ENCODE measurements at regions not wholly inside any gene's neighbourhood (a gene's known extent, or its start where the extent isn't known, plus 50 kb on each side); places are given as distances from the start of the nearest gene placed in this dataset.

DNA sequence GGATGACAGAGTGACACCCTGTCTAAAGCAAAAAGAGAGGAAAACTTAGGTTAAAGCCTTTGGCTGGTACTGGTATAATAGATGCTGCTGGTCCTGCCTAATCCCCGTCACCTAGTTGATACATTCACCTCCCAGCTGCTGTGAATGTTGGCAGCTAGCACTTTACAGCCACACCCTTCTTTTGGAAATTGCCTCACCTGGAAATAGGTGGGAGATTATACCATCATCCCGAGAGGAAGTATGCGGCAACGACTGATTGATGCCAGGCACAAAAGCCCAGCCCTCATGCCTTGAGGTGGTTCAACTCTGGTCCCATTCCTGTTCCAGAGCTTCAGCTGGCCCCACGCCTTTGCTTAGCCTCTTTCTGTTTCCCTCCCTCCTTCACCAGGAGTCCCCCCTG lies 53.2 kb upstream of the SIAH1 start:
- dilution Hi-C loops (cut with MboI; ENCODE audit: extremely low pct_ligation_motif_present, low sequenced_read_pairs), result no loop called here
- no peak overlapping the region for H3K27ac ChIP-seq (ENCODE audit: insufficient read depth, low read depth, low read length)
- H3K27me3 ChIP-seq (ENCODE audit: control insufficient read depth in 2 of 2, insufficient read depth in 2 of 2, low read length in 2 of 2), result no peaks in the 10 kb centered on the region
- H3K4me3 ChIP-seq (replicated peaks in 1 of 3; ENCODE audit: insufficient read depth in 1 of 3, low read depth in 1 of 3, low read length in 3 of 3), result no peak overlapping the region
- H3K9ac ChIP-seq (replicated peaks; ENCODE audit: extremely low read depth, insufficient read depth, low read length), result no peak overlapping the region
- H3K9me3 ChIP-seq (replicated peaks; ENCODE audit: control insufficient read depth, insufficient read depth, low read length), result no peaks in the 10 kb centered on the region
- no peaks in the 10 kb centered on the region for H4K20me1 ChIP-seq (replicated peaks; ENCODE audit: control insufficient read depth, extremely low read depth, insufficient read depth, low read length)
- CTCF ChIA-PET, result interaction anchor here (1.3 to 1.4 kb wide), 2 partner anchors 23 to 67 kb away, joined by 3 read pairs; no protein-coding TSS in a partner anchor
- no peaks in the 10 kb centered on the region for H3K79me2 ChIP-seq (ENCODE audit: control insufficient read depth, insufficient read depth, low read length)
- H3K9me1 ChIP-seq (replicated peaks; ENCODE audit: control insufficient read depth, extremely low read depth, insufficient read depth, low read length), result no peaks in the 10 kb centered on the region
- no peak overlapping the region for H3K4me2 ChIP-seq (ENCODE audit: insufficient read depth, low read length)
- BruUV-seq (replicated peaks), result no TSS peak
- POLR2A ChIA-PET, result no interaction called here
- DNase-seq (ENCODE audit: low read depth, low spot score), result no peak
- no peaks in the 10 kb centered on the region for H3K36me3 ChIP-seq (ENCODE audit: control insufficient read depth in 2 of 2, extremely low read depth in 1 of 2, insufficient read depth in 2 of 2, low read length in 2 of 2)
- no peaks in the 10 kb centered on the region for H3K4me1 ChIP-seq (ENCODE audit: control insufficient read depth, extremely low read depth, insufficient read depth, low read length)
- FAIRE-seq, result no peak
- TF ChIP-seq POLR2AphosphoS5 (IDR thresholded peaks at IDR 0.05; ENCODE audit: insufficient read depth, low read depth, low read length) (no peak), EZH2 (IDR thresholded peaks at IDR 0.05; ENCODE audit: borderline replicate concordance, low read depth, low read length, severe bottlenecking) (no peak), MAX (IDR thresholded peaks at IDR 0.05; ENCODE audit: insufficient read depth, insufficient read length) (no peak), JUN (IDR thresholded peaks at IDR 0.05; ENCODE audit: borderline replicate concordance, insufficient read depth, insufficient read length, low read depth) (no peak), FOS (IDR thresholded peaks at IDR 0.05; ENCODE audit: borderline replicate concordance, insufficient read depth, low read length) (no peak), POLR2A (IDR thresholded peaks at IDR 0.05; ENCODE audit: low read depth, low read length) (no peak), MYC (IDR thresholded peaks at IDR 0.05; ENCODE audit: low read depth, low read length) (no peak)
- TF ChIP-seq, protein P1, sequence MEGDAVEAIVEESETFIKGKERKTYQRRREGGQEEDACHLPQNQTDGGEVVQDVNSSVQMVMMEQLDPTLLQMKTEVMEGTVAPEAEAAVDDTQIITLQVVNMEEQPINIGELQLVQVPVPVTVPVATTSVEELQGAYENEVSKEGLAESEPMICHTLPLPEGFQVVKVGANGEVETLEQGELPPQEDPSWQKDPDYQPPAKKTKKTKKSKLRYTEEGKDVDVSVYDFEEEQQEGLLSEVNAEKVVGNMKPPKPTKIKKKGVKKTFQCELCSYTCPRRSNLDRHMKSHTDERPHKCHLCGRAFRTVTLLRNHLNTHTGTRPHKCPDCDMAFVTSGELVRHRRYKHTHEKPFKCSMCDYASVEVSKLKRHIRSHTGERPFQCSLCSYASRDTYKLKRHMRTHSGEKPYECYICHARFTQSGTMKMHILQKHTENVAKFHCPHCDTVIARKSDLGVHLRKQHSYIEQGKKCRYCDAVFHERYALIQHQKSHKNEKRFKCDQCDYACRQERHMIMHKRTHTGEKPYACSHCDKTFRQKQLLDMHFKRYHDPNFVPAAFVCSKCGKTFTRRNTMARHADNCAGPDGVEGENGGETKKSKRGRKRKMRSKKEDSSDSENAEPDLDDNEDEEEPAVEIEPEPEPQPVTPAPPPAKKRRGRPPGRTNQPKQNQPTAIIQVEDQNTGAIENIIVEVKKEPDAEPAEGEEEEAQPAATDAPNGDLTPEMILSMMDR (IDR thresholded peaks at IDR 0.05; ENCODE audit: extremely low read depth in 1 of 2, insufficient read depth in 1 of 2, low read depth in 1 of 2, low read length in 2 of 2), result no peak
- intact Hi-C loops (cut with micrococcal nuclease), result no loop called here
- H2AFZ ChIP-seq (ENCODE audit: low read depth, low read length), result no peak overlapping the region

Measured in endothelial cell of umbilical vein (primary cell).